GM12874 (cell line): ENCODE measurements at regions not wholly inside any gene's neighbourhood (a gene's known extent, or its start where the extent isn't known, plus 50 kb on each side); places are given as distances from the start of the nearest gene placed in this dataset.

Experiments
- TF ChIP-seq, protein P1 (sequence below): IDR thresholded peaks from 2 replicates; pipeline ENCODE4 v1.5.1; 2011; ENCODE audit warnings: low read depth, mild to moderate bottlenecking, control low read depth, low read length, moderate library complexity; ENCODE audit not compliant: insufficient read depth

DNA sequence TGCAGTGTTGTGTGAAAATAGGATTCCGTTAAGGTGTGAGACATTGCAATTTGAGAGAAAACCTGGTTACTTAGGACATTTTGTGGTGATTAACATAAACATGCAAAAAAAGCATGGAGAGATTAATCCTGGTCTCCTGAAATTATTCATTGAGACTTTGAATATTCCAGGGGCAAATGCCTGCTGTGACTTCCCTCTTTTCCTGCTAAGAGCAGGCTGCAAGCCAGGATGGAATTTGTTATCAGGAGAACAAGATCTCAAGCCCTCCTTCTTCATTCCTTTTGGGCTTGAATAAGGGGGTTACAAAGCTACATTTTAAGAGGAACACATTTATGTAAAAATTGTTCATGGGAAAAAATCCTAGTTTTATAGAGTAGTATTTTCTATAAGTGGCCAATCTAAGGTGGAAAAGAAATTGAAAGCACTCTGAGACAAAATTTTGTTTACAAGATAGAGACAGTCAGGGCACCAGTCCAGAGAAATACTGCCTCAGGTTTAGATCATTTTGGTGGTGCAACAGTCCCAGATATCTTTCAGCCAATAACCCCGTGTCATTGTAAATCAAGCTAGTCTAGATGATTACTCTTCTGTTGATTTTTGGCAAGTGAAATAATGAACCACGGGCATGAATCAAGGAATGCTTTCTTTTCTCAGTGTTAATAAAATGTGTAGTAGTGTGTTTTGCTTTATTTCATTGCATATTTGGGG lies 1528.3 kb upstream of the AGA start:
- TF ChIP-seq, protein P1, sequence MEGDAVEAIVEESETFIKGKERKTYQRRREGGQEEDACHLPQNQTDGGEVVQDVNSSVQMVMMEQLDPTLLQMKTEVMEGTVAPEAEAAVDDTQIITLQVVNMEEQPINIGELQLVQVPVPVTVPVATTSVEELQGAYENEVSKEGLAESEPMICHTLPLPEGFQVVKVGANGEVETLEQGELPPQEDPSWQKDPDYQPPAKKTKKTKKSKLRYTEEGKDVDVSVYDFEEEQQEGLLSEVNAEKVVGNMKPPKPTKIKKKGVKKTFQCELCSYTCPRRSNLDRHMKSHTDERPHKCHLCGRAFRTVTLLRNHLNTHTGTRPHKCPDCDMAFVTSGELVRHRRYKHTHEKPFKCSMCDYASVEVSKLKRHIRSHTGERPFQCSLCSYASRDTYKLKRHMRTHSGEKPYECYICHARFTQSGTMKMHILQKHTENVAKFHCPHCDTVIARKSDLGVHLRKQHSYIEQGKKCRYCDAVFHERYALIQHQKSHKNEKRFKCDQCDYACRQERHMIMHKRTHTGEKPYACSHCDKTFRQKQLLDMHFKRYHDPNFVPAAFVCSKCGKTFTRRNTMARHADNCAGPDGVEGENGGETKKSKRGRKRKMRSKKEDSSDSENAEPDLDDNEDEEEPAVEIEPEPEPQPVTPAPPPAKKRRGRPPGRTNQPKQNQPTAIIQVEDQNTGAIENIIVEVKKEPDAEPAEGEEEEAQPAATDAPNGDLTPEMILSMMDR: no peak

DNA sequence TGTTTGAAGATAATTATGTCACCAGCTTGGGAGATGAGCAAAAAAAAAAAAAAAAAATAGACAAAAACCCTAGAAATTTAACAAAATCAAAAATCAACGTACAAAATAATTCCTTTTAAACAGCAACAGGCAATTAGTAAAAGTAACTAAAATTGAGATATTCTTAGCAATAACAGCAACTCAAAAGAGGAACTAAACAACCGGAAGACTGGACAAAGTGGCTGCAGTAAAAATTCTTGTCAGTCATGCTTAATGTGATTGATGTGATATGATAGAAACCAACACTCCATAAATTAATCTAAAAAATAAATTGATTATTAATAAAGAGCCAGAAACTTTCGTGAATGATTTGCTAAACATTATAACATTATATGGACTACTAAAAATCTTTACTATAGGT lies 1534.6 kb upstream of the AGA start:
- TF ChIP-seq, protein P1: no peak

DNA sequence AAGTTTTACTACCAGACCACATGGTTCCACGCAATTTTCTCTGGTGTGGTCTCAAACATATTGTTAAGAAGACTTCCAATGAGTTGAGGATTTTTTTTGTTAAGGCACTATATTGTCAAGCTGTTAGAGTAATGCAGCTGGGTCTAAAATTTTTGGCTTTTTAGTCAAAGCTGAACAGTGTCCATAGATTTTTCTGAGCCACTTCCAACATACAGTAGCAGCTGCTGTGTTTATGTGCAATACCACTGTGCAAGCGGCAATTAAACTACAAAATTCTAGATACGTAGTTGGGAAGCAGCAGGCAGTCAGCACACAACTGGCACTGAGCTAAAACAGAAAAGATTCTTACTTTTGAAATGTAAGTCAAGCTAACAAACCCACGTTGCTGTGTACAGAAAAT lies 1551.1 kb upstream of the AGA start:
- TF ChIP-seq, protein P1: no peak

DNA sequence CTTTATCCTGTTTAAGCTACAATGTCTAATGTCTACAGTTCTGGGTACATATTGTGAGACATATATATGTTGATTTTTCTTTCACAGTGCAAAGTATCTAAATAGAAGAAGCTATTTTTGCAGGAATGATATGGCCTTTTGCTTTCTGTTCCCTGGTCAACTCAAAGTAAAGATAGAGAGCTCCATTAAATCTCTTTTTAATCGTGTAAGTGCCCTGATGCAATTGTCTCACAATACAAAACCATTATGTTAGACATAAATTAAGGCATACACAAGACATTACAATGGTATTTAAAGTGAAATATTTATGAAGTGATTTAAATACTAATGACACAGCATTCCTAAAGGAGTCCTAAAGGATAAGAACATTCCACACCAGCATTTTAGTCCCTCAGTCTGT lies 1559.7 kb upstream of the AGA start:
- TF ChIP-seq, protein P1: no peak

DNA sequence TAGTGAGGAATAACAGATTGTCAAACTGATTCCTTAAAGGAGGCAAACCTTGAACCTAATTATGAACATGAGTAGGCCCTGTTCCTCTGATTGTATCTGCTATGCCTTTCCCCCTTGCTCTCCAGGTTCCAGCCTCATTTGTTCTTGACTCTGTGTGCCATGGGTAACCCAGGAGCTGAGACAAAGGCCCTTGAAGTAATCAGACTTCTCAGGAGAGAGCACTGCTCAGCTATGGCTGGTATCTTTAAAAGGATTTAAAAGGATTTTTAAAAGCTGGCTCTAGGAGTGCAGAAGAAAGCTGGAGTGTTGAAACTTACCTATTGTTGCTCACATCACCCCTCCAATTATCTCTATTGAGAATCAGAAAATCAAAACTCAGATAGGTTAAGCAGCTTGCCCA lies 1565.5 kb upstream of the AGA start:
- TF ChIP-seq, protein P1: no peak

DNA sequence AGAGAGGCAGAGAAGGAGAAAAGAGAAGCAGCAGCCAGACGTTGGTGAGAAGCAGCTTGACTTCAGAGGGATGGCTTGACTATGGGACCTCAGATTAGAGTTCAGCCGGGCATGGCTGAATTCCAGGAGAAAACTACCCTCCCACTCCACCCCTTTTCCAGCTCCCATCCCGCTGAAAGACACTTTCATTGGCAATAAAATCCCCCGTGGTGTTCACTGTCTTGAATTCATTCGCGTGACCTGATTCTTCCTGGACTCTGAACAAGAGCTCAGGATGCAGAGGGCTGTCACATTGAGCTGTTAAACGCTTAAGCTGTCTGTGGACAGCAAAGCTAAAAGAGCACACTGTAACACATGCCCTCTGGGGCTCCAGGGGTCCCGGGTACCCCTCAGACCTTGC lies 1575.3 kb upstream of the AGA start:
- TF ChIP-seq, protein P1: no peak

DNA sequence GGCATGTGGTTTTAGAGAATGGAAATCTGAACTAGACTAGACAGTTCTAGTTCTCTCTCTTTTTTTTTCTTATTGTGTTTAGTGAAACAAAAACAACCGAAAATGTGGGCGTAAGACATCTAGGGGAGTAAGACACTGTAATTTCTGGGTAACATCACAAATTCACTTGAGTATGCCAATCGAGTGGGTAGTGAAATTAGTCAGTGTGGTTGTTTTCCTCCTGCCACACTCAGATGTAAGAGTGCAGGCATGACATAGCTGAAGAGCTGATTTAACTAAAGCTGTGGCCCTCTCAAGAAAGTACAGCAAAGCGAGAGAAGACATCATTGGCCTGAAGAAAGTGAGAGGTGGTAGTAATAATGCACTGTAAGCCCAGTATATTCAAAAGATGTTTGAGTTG lies 1585.3 kb upstream of the AGA start:
- TF ChIP-seq, protein P1: no peak
